HCT116 (cell line): ENCODE measurements at regions not wholly inside any gene's neighbourhood (a gene's known extent, or its start where the extent isn't known, plus 50 kb on each side); places are given as distances from the start of the nearest gene placed in this dataset.

Source experiments
- ATAC-seq: fragments of 200-7000 bp; cut with Tn5 transposase; 2 replicates; pipeline ENCODE4 v1.9.1; 2020; ENCODE audit warnings: mild to moderate bottlenecking, moderate library complexity
- BruUV-seq: library from RNA; stranded (reverse); fragments of 400-500 nt; replicated peaks from 2 replicates; lab custom pipeline; 2021; lab: Mats Ljungman, UMichigan
- CTCF ChIA-PET: fragments of 300-600 bp; sonication (Branson Sonifier 250); formaldehyde crosslinking; loops from one replicate; lab custom pipeline; 2021; ENCODE audit warnings: antibody characterized with exemption; lab: Charles Lee
- POLR2A ChIA-PET: fragments of 300-600, 350-600 bp; sonication (Branson Sonifier 250); formaldehyde crosslinking; loops from one replicate; lab custom pipeline; 2021; ENCODE audit warnings: antibody characterized with exemption; lab: Charles Lee
- RAD21 ChIA-PET, 2 experiments: fragments of 300-600 bp; sonication (Branson Sonifier 250); formaldehyde crosslinking; loops; one replicate each; lab custom pipeline; 2023; ENCODE audit warnings: low total read pairs in 2 of 2; ENCODE audit not compliant: uncharacterized antibody in 2 of 2, unreplicated experiment in 2 of 2, low non-redundant PET in 1 of 2; lab: Charles Lee
- DNase-seq: peaks from one replicate; pipeline ENCODE4 v3.0.0-alpha.2; 2010; ENCODE audit warnings: low read depth, low spot score
- H2AFZ ChIP-seq: fragments of 200-600 bp; shearing (Covaris generic), sonication (generic); 2 replicates; pipeline ENCODE4 v1.6.1; 2017; ENCODE audit warnings: low read depth, mixed run types, mixed read lengths, antibody characterized with exemption, low read length; ENCODE audit not compliant: poor library complexity, severe bottlenecking
- H3K27ac ChIP-seq: 2 replicates; pipeline ENCODE4 v1.5.1; 2012; ENCODE audit warnings: low read depth, low read length
- H3K27me3 ChIP-seq: fragments of 200-600 bp; sonication (generic); 2 replicates; pipeline ENCODE4 v1.6.1; 2016; ENCODE audit warnings: mixed run types, low read length, mixed read lengths; ENCODE audit not compliant: insufficient read depth
- H3K36me3 ChIP-seq, 2 experiments: fragments of 200-500 bp in 1 of 2; fragments of 200-600 bp in 1 of 2; sonication (Bioruptor generic) in 1 of 2; sonication (generic) in 1 of 2; 2 replicates each; pipeline versions ENCODE4 v1.5.1 to v1.6.1; 2014 to 2016; ENCODE audit warnings: low read length in 2 of 2, inconsistent platforms in 1 of 2, mixed read lengths in 1 of 2, mixed run types in 1 of 2; ENCODE audit not compliant: insufficient read depth in 2 of 2, control insufficient read depth in 1 of 2
- H3K4me1 ChIP-seq, 2 experiments: fragments of 200-600 bp in 1 of 2; sonication (generic) in 1 of 2; 2 replicates each; pipeline versions ENCODE4 v1.5.1 to v1.6.1; 2012 to 2017; ENCODE audit warnings: low read length in 2 of 2, inconsistent platforms in 1 of 2, mild to moderate bottlenecking in 1 of 2, mixed read lengths in 1 of 2, mixed run types in 1 of 2, moderate library complexity in 1 of 2; ENCODE audit not compliant: insufficient read depth in 2 of 2, control insufficient read depth in 1 of 2
- H3K4me2 ChIP-seq: fragments of 200-600 bp; sonication (generic); 2 replicates; pipeline ENCODE4 v1.6.1; 2017; ENCODE audit warnings: mixed run types, low read length, mixed read lengths
- H3K4me3 ChIP-seq, 2 experiments: fragments of 200-600 bp in 1 of 2; sonication (generic) in 1 of 2; replicated peaks in 1 of 2; 2 replicates each; pipeline ENCODE4 v1.5.1; 2011 to 2016; ENCODE audit warnings: low read length in 2 of 2, control low read depth in 1 of 2, low read depth in 1 of 2, mild to moderate bottlenecking in 1 of 2, mixed read lengths in 1 of 2, mixed run types in 1 of 2
- H3K79me2 ChIP-seq: fragments of 200-600 bp; sonication (generic); 2 replicates; pipeline ENCODE4 v1.6.1; 2017; ENCODE audit warnings: mild to moderate bottlenecking, mixed run types, low read length, moderate library complexity, mixed read lengths; ENCODE audit not compliant: insufficient read depth
- H3K9ac ChIP-seq: fragments of 200-600 bp; sonication (generic); 2 replicates; pipeline ENCODE4 v1.6.1; 2016; ENCODE audit warnings: low read length, mixed read lengths
- H3K9me2 ChIP-seq: fragments of 200-600 bp; sonication (generic), shearing (Covaris generic); 2 replicates; pipeline ENCODE4 v1.6.1; 2017; ENCODE audit warnings: mixed run types, mild to moderate bottlenecking, moderate library complexity; ENCODE audit not compliant: insufficient read depth
- H3K9me3 ChIP-seq, 2 experiments: fragments of 200-500 bp in 1 of 2; fragments of 200-600 bp in 1 of 2; sonication (Bioruptor generic) in 1 of 2; sonication (generic) in 1 of 2; 2 replicates each; pipeline ENCODE4 v1.6.1; 2014 to 2017; ENCODE audit warnings: low read length in 2 of 2, mixed read lengths in 2 of 2, inconsistent platforms in 1 of 2, low read depth in 1 of 2, mild to moderate bottlenecking in 1 of 2, mixed run types in 1 of 2, moderate library complexity in 1 of 2; ENCODE audit not compliant: control insufficient read depth in 1 of 2, insufficient read depth in 1 of 2
- H4K20me1 ChIP-seq: fragments of 200-600 bp; sonication (generic), shearing (Covaris generic); 2 replicates; pipeline ENCODE4 v1.6.1; 2017; ENCODE audit warnings: mixed run types, mild to moderate bottlenecking, moderate library complexity; ENCODE audit not compliant: insufficient read depth
- CEBPB ChIP-seq: IDR thresholded peaks from 2 replicates; pipeline ENCODE4 v1.6.1; 2012; ENCODE audit warnings: low read depth
- EGR1 ChIP-seq: IDR thresholded peaks from 2 replicates; pipeline ENCODE4 v1.6.1; 2012; ENCODE audit warnings: low read depth
- EZH2 ChIP-seq: fragments of 200-600 bp; sonication (generic); IDR thresholded peaks from 2 replicates; pipeline ENCODE4 v1.6.1; 2017; ENCODE audit warnings: antibody characterized with exemption, mixed run types
- FOSL1 ChIP-seq: IDR thresholded peaks from 2 replicates; pipeline ENCODE4 v1.6.1; 2012; ENCODE audit warnings: low read depth
- JUND ChIP-seq: IDR thresholded peaks from 2 replicates; pipeline ENCODE4 v1.6.1; 2012
- POLR2AphosphoS5 ChIP-seq: IDR thresholded peaks from 2 replicates; pipeline ENCODE4 v1.6.1; 2011; ENCODE audit warnings: mild to moderate bottlenecking, low read depth, low read length, moderate library complexity
- SIN3A ChIP-seq: IDR thresholded peaks from 2 replicates; pipeline ENCODE4 v1.6.1; 2012; ENCODE audit warnings: low read depth
- SP1 ChIP-seq: IDR thresholded peaks from 2 replicates; pipeline ENCODE4 v1.6.1; 2012; ENCODE audit warnings: low read depth
- SRF ChIP-seq: IDR thresholded peaks from 2 replicates; pipeline ENCODE4 v1.6.1; 2012; ENCODE audit warnings: low read depth
- YY1 ChIP-seq: IDR thresholded peaks from 2 replicates; pipeline ENCODE4 v1.6.1; 2011; ENCODE audit warnings: low read length, low read depth, moderate library complexity, mild to moderate bottlenecking; ENCODE audit not compliant: insufficient replicate concordance; ENCODE audit errors: extremely low read depth
- intact Hi-C: fragments of 100-400 bp; cut with micrococcal nuclease; formaldehyde crosslinking; loops from 2 replicates; pipeline ENCODE4 v1.10.0; 2022
- TF ChIP-seq, protein P1 (sequence below): IDR thresholded peaks from 2 replicates; pipeline ENCODE4 v1.6.1; 2012
- TF ChIP-seq, protein P2 (sequence below): IDR thresholded peaks from 2 replicates; pipeline ENCODE4 v1.6.1; 2012
- TF ChIP-seq, protein P3 (sequence below), 3 experiments: fragments of 200-600 bp in 1 of 3; sonication (generic) in 1 of 3; IDR thresholded peaks in 2 of 3; conservative IDR thresholded peaks in 1 of 3; 2 replicates each; pipeline ENCODE4 v1.5.1; 2012 to 2017; ENCODE audit warnings: low read depth in 2 of 3, low read length in 2 of 3, antibody characterized with exemption in 1 of 3, borderline replicate concordance in 1 of 3, control low read depth in 1 of 3, mild to moderate bottlenecking in 1 of 3, mixed read lengths in 1 of 3, mixed run types in 1 of 3, moderate library complexity in 1 of 3; ENCODE audit not compliant: insufficient read depth in 1 of 3

DNA sequence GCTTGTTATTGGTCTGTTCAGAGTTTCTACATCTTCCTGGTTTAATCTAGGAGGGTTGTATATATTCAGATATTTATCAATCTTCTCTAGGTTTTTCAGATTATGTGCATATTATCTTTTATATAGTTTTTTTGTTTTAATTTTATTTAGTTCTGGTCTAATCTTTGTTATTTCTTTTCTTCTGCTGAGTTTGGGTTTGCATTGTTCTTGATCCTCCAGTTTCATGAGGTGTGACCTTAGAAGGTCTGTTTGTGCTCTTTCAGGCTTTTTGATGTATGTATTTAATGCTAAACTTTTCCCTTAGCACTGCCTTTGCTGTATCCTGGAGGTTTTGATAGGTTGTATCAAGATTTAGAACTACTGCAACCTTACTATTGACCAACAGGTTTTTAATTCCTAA is 117.7 kb downstream of the VPREB1 start:
- no peak for TF ChIP-seq EZH2
- TF ChIP-seq CEBPB, result no peak
- no peak for TF ChIP-seq FOSL1
- no peak for TF ChIP-seq SRF
- TF ChIP-seq SP1, result no peak
- TF ChIP-seq, all 23 proteins: peak for 0
- H3K27ac ChIP-seq, result no peak overlapping the region
- no peaks in the 10 kb centered on the region for H3K4me1 ChIP-seq
- BruUV-seq, result no TSS peak
- DNase-seq, result no peak
- no peak overlapping the region for H3K4me2 ChIP-seq
- ChIA-PET POLR2A (no interaction called here), RAD21 (no interaction called here), CTCF (no interaction called here)
- ATAC-seq, result no peak
- H2AFZ ChIP-seq, result no peak overlapping the region
- H3K9ac ChIP-seq, result no peak overlapping the region
- intact Hi-C loops, result no loop called here
- H3K79me2 ChIP-seq, result no peaks in the 10 kb centered on the region
- H3K27me3 ChIP-seq, result peaks cover 34% of the 10 kb centered on the region
- H3K9me2 ChIP-seq, result no peaks in the 10 kb centered on the region
- H3K9me3 ChIP-seq, result no peaks in the 10 kb centered on the region
- H3K36me3 ChIP-seq, result no peaks in the 10 kb centered on the region
- no peak overlapping the region for H3K4me3 ChIP-seq
- no peaks in the 10 kb centered on the region for H4K20me1 ChIP-seq

DNA sequence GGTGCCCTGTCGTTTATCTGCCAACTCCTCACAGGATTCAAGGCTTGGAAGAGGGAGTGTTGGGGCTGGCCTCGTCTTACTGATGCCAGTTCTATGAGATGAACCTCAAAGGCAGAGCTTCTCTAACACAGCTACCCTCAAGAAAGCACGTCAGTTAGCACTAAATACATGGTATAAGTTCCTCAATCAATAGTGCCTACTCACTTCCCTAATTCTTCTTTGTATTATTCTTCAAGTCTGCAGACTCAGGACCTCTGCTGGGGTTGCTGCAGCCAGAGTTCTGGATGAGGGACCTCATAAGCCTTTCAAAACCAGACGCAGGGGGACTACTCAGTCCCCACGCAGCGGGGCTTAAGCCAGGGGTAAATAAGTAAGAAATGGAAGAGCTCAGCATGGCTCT is 118.3 kb downstream of the VPREB1 start:
- H3K4me2 ChIP-seq, result no peak overlapping the region
- H3K27me3 ChIP-seq, result peaks cover 40% of the 10 kb centered on the region
- ATAC-seq (no peak), DNase-seq (no peak)
- no peak overlapping the region for H2AFZ ChIP-seq
- no peak overlapping the region for H3K4me3 ChIP-seq
- RAD21 ChIA-PET, result no interaction called here
- CTCF ChIA-PET, result no interaction called here
- TF ChIP-seq JUND (no peak), SP1 (no peak), SRF (no peak), SIN3A (no peak), POLR2AphosphoS5 (no peak), YY1 (no peak), EGR1 (no peak), EZH2 (no peak), CEBPB (no peak)
- TF ChIP-seq, protein P1, sequence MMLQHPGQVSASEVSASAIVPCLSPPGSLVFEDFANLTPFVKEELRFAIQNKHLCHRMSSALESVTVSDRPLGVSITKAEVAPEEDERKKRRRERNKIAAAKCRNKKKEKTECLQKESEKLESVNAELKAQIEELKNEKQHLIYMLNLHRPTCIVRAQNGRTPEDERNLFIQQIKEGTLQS, result no peak
- TF ChIP-seq, protein P2, sequence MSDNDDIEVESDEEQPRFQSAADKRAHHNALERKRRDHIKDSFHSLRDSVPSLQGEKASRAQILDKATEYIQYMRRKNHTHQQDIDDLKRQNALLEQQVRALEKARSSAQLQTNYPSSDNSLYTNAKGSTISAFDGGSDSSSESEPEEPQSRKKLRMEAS, result no peak
- TF ChIP-seq, protein P3, sequence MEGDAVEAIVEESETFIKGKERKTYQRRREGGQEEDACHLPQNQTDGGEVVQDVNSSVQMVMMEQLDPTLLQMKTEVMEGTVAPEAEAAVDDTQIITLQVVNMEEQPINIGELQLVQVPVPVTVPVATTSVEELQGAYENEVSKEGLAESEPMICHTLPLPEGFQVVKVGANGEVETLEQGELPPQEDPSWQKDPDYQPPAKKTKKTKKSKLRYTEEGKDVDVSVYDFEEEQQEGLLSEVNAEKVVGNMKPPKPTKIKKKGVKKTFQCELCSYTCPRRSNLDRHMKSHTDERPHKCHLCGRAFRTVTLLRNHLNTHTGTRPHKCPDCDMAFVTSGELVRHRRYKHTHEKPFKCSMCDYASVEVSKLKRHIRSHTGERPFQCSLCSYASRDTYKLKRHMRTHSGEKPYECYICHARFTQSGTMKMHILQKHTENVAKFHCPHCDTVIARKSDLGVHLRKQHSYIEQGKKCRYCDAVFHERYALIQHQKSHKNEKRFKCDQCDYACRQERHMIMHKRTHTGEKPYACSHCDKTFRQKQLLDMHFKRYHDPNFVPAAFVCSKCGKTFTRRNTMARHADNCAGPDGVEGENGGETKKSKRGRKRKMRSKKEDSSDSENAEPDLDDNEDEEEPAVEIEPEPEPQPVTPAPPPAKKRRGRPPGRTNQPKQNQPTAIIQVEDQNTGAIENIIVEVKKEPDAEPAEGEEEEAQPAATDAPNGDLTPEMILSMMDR (IDR thresholded peaks at IDR 0.05 in 2 of 3, conservative IDR thresholded peaks at IDR 0.05 in 1 of 3; ENCODE audit: borderline replicate concordance in 1 of 3, insufficient read depth in 1 of 3, low read depth in 2 of 3, low read length in 2 of 3), result no peak
- POLR2A ChIA-PET, result no interaction called here
- no peaks in the 10 kb centered on the region for H3K79me2 ChIP-seq
- H4K20me1 ChIP-seq, result no peaks in the 10 kb centered on the region
- H3K36me3 ChIP-seq, result no peaks in the 10 kb centered on the region
- H3K27ac ChIP-seq, result no peak overlapping the region
- intact Hi-C loops, result no loop called here
- no peaks in the 10 kb centered on the region for H3K4me1 ChIP-seq
- no peaks in the 10 kb centered on the region for H3K9me3 ChIP-seq
- H3K9me2 ChIP-seq, result no peaks in the 10 kb centered on the region
- H3K9ac ChIP-seq, result no peak overlapping the region
- BruUV-seq, result no TSS peak
